ENCODE measurements at regions not wholly inside any gene's neighbourhood (a gene's known extent, or its start where the extent isn't known, plus 50 kb on each side); places are given as distances from the start of the nearest gene placed in this dataset.

GRCh38 chr6:169044381-169045230 lies 209.0 kb downstream of the THBS2 start:
- DNase-seq, result no peak

DNA sequence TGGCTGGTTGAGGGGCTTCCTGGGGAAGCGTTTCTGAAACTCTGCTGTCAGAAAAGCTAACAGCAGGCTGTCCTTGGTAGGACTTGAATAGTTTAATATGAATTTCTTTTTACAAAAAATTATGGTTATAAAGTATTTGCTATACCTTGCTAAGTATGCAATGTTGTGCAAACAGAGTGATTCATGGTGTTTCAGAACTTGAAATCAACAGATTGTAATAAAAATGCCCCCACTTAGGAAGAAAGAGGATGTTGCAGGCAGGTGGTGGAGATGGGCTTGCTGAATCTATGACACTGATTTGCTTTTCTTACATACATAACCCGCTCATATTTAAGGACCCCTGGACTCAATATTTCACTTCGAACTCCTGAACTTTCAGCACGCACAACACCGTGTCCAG lies 211.6 kb downstream of the THBS2 start:
- no peak for DNase-seq

DNA sequence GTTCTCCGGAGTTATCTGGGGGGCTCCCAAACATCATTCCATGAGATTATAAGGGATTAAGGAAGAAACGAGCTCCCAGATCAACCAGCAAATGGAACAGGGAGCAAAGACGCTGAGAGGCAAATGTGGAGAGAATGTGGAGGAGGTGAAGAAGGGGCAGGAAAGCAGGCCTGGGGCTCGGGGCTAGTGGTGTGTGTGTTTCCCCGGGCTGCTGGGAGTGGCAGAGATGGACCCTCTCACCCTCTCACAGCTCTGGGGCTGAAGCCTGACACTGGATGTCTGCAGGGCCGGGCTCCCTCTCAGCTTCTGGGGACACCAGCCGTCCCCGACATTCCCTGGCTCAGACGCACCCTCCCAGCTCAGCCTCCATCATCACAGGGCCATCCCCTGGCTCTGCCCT lies 212.6 kb downstream of the THBS2 start:
- DNase-seq, result no peak

- DNase-seq, result no peak
Observed at GRCh38 chr6:169038691-169039090, 215.0 kb downstream of the THBS2 start.

DNA sequence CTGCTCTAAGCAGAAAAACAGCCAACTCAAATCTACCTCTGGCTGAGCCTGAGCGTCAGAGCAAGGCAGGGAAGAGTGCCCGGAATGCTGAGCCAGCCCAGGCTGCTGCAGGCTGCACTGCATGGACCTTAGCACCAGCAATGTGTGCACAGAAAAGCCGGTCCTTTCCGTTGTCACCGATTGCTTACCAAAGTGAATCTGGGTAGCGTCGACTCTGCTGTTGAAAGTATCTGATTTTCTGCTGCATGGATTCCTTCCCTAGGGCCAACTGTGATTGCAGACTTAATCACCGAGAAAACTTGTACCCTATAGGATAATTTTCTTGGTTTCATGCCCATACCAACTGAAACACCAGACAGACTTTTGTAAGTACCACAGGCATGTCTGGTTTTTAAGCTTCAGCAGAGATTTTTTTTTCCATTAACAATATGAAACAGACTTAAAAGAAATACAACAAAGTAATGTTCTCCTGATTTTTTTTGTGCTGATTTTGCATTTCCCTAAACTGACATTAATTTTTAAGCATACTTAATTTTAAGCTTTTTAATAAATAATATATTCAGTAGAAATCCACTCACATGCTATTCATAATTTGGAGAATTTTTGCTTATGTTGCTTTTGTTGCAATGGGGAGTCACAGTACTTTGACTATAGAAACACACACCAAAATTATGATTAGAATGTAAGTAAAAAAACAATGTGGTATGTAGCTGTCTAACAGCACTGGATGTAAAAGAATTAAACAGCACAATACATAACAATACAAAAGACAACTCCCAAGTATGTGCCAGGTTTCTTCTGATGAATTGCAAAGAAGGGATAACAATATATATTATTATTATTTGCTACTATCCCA lies 218.0 kb downstream of the THBS2 start:
- no peak for DNase-seq

DNA sequence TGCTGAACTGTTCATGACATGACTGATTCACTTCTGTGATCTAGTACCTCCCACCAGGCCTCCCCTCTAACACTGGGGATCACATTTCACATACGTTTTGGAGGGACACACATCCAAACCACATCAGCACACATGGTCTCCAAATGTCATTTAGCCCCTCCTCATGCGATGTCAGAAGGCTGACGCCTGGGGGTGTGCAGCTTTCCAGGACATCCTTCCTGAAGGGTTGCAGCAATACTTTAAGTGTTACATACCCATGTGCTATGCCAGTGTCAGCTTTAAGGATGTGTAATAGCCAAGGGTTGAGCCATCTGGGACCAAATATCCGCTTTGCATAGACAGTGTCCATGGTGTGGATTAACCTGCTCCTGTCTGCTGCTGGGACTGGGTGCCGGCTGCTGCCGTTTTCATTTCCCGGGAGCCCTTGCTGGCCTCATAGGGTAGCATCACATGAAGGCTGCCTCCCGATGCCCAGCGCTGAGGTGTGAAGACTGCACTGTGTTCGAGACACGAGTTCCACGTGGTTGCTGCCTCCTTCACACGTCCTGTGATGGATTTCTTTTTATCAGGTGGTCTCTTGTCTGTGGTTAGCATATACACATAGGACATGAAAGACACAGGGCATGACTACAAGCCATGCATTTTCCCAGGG lies 219.0 kb downstream of the THBS2 start:
- no peak for DNase-seq

GRCh38 chr6:169029861-169030260 lies 223.8 kb downstream of the THBS2 start:
- DNase-seq, result no peak

DNA sequence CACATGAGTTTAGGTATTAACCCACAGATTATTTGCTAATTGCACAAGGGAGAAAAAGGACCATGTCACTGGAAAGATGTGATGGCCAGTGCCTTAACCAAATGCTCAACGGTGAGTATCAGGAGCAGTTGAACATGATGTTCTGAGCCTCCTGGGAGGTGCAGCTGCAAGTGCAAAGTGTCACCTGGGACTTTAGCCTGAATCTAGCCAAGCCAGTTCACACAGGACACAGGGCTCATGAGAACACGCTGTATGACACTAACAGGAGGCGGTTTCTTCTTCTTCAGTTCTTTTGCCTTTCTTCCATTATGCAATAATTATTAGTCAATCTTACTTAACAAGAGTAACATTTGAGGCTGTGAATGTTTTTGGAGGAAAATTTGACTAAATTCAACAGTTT lies 225.3 kb downstream of the THBS2 start:
- DNase-seq, result no peak

DNA sequence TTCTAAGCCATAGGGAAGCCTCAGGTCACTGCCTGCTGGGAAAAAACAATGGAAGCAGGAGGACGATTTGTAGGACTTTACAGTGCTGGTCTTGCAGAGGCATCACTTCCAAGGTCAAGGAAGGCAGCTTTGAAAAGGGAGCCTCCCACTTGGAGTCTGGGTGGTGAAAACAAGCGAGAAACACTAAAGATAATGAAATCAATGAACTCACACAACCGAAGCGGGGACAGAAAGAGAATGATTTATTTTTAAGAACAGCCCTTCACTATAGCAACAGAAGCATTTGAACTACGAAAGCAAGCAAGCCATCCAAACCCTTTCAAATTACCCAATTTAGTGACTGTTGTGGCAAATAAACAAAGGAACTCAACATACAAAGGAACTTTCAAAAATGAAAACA lies 227.5 kb downstream of the THBS2 start:
- peak; percentile 21 for DNase-seq

DNA sequence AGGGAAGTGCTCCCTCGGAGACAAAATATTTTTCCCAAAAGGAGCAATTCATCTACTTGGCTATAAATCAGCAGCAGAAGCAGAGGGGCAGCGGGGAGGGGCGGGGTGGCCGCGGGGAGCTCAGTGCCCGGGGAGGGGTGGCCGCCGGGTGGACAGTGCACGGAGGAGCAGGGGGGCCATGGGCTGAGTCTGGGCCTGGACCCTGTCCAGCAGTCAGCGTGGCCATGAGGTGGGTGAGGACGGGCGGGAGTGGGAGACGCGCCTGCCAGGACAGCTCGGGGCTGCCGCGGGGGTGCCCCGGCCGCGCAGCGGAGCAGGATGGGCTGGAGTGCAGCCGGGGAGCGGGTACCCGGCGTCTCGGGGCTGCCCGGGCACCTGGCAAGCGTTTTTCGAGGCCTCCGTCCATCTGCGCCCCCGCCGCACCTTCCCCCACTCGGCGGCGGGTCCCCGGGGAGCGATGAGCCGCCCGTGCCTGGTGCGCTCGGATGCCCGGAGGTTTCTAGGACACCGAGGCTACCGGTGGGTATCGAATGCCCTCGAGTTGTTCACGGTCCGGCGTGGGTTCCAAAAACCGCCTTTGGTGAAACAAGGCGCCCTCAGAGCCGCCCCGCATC lies 229.5 kb downstream of the THBS2 start:
- no peak for DNase-seq

DNA sequence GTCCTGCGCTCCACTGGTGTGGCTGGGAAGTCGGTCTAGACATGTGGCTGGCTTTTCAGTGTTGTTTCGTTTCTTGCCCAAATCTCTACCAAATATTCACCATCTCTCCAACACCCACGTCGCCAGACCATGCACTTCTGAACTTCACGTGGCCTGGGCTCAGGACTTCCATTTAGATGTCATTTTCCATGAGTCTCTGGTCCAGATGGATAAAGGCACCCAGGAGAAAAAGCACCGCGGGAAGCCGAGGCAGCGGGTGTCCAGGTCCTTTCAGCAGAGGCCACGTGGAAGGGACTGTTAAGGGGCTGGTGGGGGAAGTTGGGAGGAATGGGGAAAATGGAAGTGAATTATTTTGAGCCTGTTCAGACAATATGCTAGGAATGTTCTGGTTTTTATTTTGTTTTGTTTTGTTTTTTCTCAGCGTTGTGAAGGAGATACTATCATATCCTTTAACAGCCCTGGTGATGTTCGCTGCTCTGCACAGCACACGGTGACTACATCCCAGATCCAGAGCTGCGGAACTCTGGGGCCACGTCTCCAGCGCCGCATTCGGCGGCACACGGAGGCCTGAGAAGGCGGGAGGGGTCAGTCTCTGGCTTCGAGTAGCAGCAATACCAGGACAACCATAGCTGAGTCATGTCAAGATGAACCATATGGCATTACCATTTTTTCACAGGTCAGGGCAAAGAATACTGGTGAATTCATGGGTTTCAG lies 230.3 kb downstream of the THBS2 start:
- DNase-seq, result no peak

DNA sequence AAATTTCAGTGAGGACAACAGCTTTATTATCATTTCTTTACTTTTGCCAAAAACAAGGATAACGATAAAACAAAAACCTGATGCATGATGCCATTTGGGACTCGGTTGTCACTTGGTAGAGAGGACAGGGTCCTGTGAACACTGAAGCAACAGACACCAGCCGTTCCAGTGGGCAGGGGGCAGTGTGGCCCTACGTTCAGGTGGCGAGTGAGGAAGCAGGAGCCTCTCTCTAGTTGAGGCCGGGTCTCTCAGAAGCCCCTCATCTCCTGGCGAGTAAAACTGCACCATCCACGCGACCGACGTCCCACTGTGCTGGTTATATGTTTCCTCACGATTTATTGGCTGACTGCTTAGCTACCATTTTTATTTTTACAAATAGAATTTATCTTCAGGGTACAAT lies 231.6 kb downstream of the THBS2 start:
- DNase-seq, result no peak

- no peak for DNase-seq
Observed at GRCh38 chr6:169020821-169021220, 232.8 kb downstream of the THBS2 start.

DNA sequence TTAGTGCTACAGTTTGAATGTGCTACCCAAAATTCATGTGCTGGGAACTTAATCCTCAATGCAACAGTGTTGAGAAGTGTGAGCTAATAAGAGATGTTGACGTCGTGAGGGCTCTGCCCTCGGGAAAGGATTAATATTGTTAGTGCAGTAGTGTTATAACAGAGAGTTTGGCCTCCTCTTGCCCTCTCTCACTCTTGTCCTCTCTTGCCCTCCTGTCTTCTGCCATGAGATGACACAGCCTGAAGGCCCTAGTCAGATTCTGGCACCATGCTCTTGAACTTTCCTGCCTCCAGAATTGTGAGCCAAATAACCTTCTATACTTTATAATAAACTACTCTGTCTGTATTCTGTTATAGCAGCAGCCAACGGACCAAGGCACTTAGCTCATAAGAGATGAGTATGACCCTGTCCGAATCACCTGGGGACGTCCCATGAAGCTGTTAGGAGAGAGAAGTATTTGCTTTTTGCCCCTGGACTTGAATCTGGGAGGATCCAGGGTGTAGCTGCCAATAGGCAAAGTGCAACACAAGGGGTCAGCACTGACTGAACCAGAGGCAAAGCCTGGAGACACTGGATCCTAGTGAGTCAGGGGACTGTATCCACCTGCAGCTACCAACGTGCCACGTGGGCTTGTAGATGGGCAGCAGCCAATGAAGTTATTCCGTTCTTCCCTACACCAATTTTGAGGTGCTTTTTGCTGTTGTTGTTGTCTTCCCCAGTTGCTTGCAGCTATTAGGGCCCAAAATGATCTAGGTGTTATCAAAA lies 233.7 kb downstream of the THBS2 start:
- no peak for DNase-seq

GRCh38 chr6:169019111-169019510 lies 234.5 kb downstream of the THBS2 start:
- no peak for DNase-seq

DNA sequence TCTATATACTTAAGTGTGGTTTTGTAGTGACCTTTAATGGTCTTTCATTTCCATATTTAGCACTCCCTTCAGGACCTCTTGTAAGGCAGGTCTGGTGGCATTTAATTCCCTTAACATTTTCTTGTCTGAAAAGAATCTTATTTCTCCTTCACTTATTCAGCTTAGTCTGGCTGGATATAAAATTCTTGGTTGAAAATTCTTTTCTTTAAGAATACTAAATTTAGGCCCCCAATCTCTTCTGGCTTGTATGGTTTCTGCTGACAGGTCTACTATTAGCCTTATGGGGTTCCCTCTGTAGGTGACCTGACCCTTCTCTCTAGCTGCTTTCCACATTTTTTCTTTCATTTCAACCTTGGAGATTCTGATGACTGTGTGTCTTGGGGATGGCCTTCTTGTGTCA lies 236.9 kb downstream of the THBS2 start:
- DNase-seq, result no peak

GRCh38 chr6:169014211-169015197 lies 239.1 kb downstream of the THBS2 start:
- DNase-seq, result no peak

DNA sequence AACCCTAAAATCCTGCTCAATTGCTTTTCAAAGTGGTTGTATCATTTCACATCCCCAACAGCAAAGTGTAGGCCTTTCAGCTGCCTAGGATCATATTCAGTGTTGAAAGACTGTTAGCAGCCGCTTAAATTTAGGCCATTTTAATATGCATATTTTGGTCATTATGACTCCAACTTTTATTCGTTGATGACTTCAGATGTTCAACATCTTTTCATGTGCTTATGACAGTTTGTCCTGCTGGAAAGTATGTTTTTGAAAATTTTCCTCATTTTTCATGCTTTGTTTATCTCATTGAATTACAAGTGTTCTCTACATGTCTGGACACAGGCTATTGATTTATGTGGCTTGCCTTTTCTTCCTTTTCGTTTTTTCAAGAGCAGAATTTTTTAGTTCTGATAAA lies 244.0 kb downstream of the THBS2 start:
- DNase-seq, result no peak

- no peak for DNase-seq
Observed at GRCh38 chr6:169008641-169009257, 244.9 kb downstream of the THBS2 start.

DNA sequence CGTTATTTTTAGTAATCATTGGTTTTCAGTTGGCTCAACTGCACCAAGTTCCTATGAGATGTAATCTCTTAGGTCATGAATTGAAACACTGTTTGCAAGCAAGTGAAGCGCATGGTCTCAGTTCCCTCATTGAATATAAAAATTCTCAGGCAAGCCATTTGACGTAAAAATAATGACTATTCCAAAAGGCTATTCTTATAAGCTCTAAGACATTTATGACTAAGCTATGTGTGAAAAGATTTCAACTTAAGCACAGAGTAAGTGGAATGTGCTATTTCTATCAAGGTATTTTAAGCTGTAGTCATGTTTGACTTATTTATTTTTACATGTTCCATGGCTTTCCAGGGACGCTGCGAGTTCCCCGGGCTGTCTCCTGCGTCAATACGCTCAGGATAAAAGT lies 248.5 kb downstream of the THBS2 start:
- DNase-seq, result no peak

All from midbrain (tissue), 1 donor.